GM12865 (cell line): ENCODE measurements at regions not wholly inside any gene's neighbourhood (a gene's known extent, or its start where the extent isn't known, plus 50 kb on each side); places are given as distances from the start of the nearest gene placed in this dataset.

ENCODE experiments used
- DNase-seq: peaks from one replicate; pipeline ENCODE4 v3.0.0; 2010; ENCODE audit warnings: low read depth
- H3K4me3 ChIP-seq: 2 replicates; pipeline ENCODE4 v1.5.1; 2011; ENCODE audit warnings: mild to moderate bottlenecking, low read depth, low read length, control low read depth
- TF ChIP-seq, protein P1 (sequence below): IDR thresholded peaks from 2 replicates; pipeline ENCODE4 v1.5.1; 2011; ENCODE audit warnings: low read length, control low read depth, low read depth, inconsistent platforms; ENCODE audit not compliant: insufficient read depth; ENCODE audit errors: missing control alignments

DNA sequence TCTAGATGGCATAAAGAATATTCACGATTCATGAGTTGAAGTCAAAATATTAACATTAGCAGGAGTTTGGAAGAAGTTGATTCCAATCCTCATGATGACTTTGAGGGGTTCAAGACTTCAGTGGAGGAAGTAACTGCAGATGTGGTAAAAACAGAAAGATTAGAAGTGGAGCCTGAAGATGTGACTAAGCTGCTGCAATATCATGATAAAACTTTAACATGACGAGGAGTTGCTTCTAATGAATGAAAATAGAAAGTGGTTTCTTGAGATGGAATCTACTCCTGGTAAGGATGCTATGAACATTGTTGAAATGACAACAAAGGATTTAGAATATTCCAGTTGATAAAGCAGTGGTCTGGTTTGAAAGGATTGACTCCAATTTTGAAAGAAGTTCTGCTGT lies 70.1 kb upstream of the TMLHE start:
- TF ChIP-seq, protein P1, sequence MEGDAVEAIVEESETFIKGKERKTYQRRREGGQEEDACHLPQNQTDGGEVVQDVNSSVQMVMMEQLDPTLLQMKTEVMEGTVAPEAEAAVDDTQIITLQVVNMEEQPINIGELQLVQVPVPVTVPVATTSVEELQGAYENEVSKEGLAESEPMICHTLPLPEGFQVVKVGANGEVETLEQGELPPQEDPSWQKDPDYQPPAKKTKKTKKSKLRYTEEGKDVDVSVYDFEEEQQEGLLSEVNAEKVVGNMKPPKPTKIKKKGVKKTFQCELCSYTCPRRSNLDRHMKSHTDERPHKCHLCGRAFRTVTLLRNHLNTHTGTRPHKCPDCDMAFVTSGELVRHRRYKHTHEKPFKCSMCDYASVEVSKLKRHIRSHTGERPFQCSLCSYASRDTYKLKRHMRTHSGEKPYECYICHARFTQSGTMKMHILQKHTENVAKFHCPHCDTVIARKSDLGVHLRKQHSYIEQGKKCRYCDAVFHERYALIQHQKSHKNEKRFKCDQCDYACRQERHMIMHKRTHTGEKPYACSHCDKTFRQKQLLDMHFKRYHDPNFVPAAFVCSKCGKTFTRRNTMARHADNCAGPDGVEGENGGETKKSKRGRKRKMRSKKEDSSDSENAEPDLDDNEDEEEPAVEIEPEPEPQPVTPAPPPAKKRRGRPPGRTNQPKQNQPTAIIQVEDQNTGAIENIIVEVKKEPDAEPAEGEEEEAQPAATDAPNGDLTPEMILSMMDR = no peak
- no peak for DNase-seq
- H3K4me3 ChIP-seq = no peak overlapping the region

- no peak for DNase-seq
- TF ChIP-seq, protein P1 = no peak
- no peak overlapping the region for H3K4me3 ChIP-seq
Measured at GRCh38 chrX:155679715-155680114, 67.0 kb upstream of the TMLHE start.

- TF ChIP-seq, protein P1 = no peak
- DNase-seq = no peak
- no peak overlapping the region for H3K4me3 ChIP-seq
Measured at GRCh38 chrX:155673338-155673737, 60.6 kb upstream of the TMLHE start.

DNA sequence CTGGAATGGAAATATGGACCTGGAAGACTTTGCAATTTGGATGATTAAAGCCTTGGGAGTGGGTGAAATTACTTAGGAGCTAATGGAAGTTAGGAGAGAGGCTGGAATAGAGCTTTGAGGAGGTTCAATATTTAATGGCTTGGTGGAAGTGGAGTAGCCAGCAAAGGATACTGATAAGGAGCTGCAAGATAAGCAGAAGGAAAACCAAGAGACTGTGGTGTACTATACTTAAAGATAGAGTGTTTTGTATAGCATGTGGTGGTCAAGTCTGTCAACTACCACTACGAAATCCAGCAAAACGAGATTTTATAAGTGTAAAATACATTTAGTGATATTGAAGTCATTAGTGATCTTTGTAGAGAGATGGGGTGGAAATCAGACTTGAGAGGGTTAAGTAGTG lies 54.0 kb upstream of the TMLHE start:
- no peak for DNase-seq
- no peak overlapping the region for H3K4me3 ChIP-seq
- TF ChIP-seq, protein P1 = no peak
